GM23338 (cell line): ENCODE measurements at regions not wholly inside any gene's neighbourhood (a gene's known extent, or its start where the extent isn't known, plus 50 kb on each side); places are given as distances from the start of the nearest gene placed in this dataset.

Experiments
- ATAC-seq: fragments of 200-7000 bp; cut with Tn5 transposase; 3 replicates; pipeline ENCODE4 v1.9.1; 2020
- DNase-seq: peaks from one replicate; pipeline ENCODE4 v3.0.0-alpha.2; 2015; ENCODE audit warnings: low spot score
- H2AFZ ChIP-seq: fragments of 200-600 bp; sonication (generic); 2 replicates; pipeline ENCODE4 v1.8.0; 2016; ENCODE audit warnings: antibody characterized with exemption, mild to moderate bottlenecking, moderate library complexity
- H3F3A ChIP-seq: fragments of 200-600 bp; sonication (generic); replicated peaks from 2 replicates; pipeline ENCODE4 v1.8.0; 2017; ENCODE audit warnings: antibody characterized with exemption, mixed run types, low read depth
- H3K27ac ChIP-seq: fragments of 200-600 bp; sonication (generic); 2 replicates; pipeline ENCODE4 v1.6.1; 2016; ENCODE audit warnings: low read depth
- H3K27me3 ChIP-seq: fragments of 200-600 bp; sonication (generic); 2 replicates; pipeline ENCODE4 v1.8.0; 2016; ENCODE audit warnings: mild to moderate bottlenecking, mixed run types, moderate library complexity; ENCODE audit not compliant: insufficient read depth
- H3K36me3 ChIP-seq: fragments of 200-600 bp; sonication (generic); 2 replicates; pipeline ENCODE4 v1.8.0; 2016; ENCODE audit warnings: mild to moderate bottlenecking; ENCODE audit not compliant: insufficient read depth
- H3K4me1 ChIP-seq: fragments of 200-600 bp; sonication (generic); 2 replicates; pipeline ENCODE4 v1.8.0; 2016; ENCODE audit warnings: mild to moderate bottlenecking, moderate library complexity; ENCODE audit not compliant: insufficient read depth
- H3K4me2 ChIP-seq: fragments of 200-600 bp; sonication (generic); 2 replicates; pipeline ENCODE4 v1.7.1; 2017; ENCODE audit warnings: mixed run types
- H3K4me3 ChIP-seq: fragments of 200-600 bp; sonication (generic); 2 replicates; pipeline ENCODE4 v1.6.1; 2016; ENCODE audit warnings: mixed run types
- H3K79me2 ChIP-seq: fragments of 200-600 bp; sonication (generic); replicated peaks from 2 replicates; pipeline ENCODE4 v1.8.0; 2017; ENCODE audit warnings: mild to moderate bottlenecking; ENCODE audit not compliant: insufficient read depth
- H3K9me2 ChIP-seq: fragments of 200-600 bp; sonication (generic); 2 replicates; pipeline ENCODE4 v1.8.0; 2017; ENCODE audit not compliant: insufficient read depth
- H4K20me1 ChIP-seq: fragments of 200-600 bp; sonication (generic); replicated peaks from 2 replicates; pipeline ENCODE4 v1.8.0; 2017; ENCODE audit warnings: mild to moderate bottlenecking; ENCODE audit not compliant: insufficient read depth
- H3K27ac Mint-ChIP-seq: 2 replicates; pipeline ENCODE4 v1.8.0; 2020; ENCODE audit warnings: inconsistent platforms, mild to moderate bottlenecking, moderate library complexity, mixed read lengths
- H3K27me3 Mint-ChIP-seq: 3 replicates; pipeline ENCODE4 v1.8.0; 2022; ENCODE audit warnings: low read depth, mild to moderate bottlenecking, moderate library complexity, mixed read lengths, inconsistent platforms; ENCODE audit not compliant: insufficient read depth, poor library complexity
- H3K36me3 Mint-ChIP-seq: 3 replicates; pipeline ENCODE4 v1.8.0; 2021; ENCODE audit warnings: low read depth, mild to moderate bottlenecking, inconsistent platforms, moderate library complexity, mixed read lengths
- H3K4me1 Mint-ChIP-seq: 3 replicates; pipeline ENCODE4 v1.8.0; 2020; ENCODE audit warnings: mild to moderate bottlenecking, inconsistent platforms, mixed read lengths
- H3K4me3 Mint-ChIP-seq: 3 replicates; pipeline ENCODE4 v1.8.0; 2021; ENCODE audit warnings: moderate library complexity, mild to moderate bottlenecking, inconsistent platforms, mixed read lengths
- H3K9me3 Mint-ChIP-seq: 3 replicates; pipeline ENCODE4 v1.8.0; 2020; ENCODE audit warnings: moderate library complexity, mild to moderate bottlenecking, inconsistent platforms, mixed read lengths
- NANOG ChIP-seq: IDR thresholded peaks from 2 replicates; pipeline ENCODE4 v1.6.1; 2016; ENCODE audit warnings: antibody characterized with exemption, borderline replicate concordance
- REST ChIP-seq: IDR thresholded peaks from one replicate; pipeline ENCODE4 v1.6.1; 2018; ENCODE audit warnings: antibody characterized with exemption; ENCODE audit not compliant: unreplicated experiment
- STAT1 ChIP-seq: IDR thresholded peaks from one replicate; pipeline ENCODE4 v1.6.1; 2016; ENCODE audit warnings: antibody characterized with exemption; ENCODE audit not compliant: unreplicated experiment
- ZNF462 ChIP-seq: fragments of 250-450 bp; sonication (Bioruptor Pico); IDR thresholded peaks from 2 replicates; pipeline ENCODE4 v1.5.0; 2020; ENCODE audit warnings: mild to moderate bottlenecking, moderate library complexity

GRCh38 chr3:22977650-22978289 lies 225.4 kb upstream of the UBE2E2 start (continued):
- TF ChIP-seq NANOG, result no peak
- no peak for TF ChIP-seq STAT1

GRCh38 chr3:22979581-22979980 lies 223.5 kb upstream of the UBE2E2 start:
- Histone ChIP-seq H2AFZ (no peak overlapping the region), H4K20me1 (no peaks in the 10 kb centered on the region), H3K36me3 (no peaks in the 10 kb centered on the region), H3K79me2 (no peaks in the 10 kb centered on the region), H3K27ac (no peak overlapping the region), H3K4me3 (no peak overlapping the region), H3F3A (no peaks in the 10 kb centered on the region), H3K4me2 (no peak overlapping the region), H3K9me2 (no peaks in the 10 kb centered on the region; the same call in 1 of the 2 replicates), H3K4me1 (no peaks in the 10 kb centered on the region), H3K27me3 (no peaks in the 10 kb centered on the region)
- H3K4me3 Mint-ChIP-seq, result no peak overlapping the region
- peaks cover 2% of the 10 kb centered on the region for H3K27me3 Mint-ChIP-seq
- H3K27ac Mint-ChIP-seq, result no peak overlapping the region
- TF ChIP-seq ZNF462 (CRISPR knock-in tag) (no peak), REST (no peak)
- DNase-seq, result no peak
- H3K36me3 Mint-ChIP-seq, result no peaks in the 10 kb centered on the region
- peaks cover 19% of the 10 kb centered on the region; the same call in 2 of the 3 replicates for H3K4me1 Mint-ChIP-seq
- H3K9me3 Mint-ChIP-seq, result no peaks in the 10 kb centered on the region; the same call in 2 of the 3 replicates
- no peak for ATAC-seq
